HEK293 (cell line): ENCODE measurements at regions not wholly inside any gene's neighbourhood (a gene's known extent, or its start where the extent isn't known, plus 50 kb on each side); places are given as distances from the start of the nearest gene placed in this dataset.
"Not testable (repeated sequence)": the region's sequence is repeated elsewhere in the genome, so short reads cannot be mapped to it uniquely, and the experiment has no call there.

ENCODE experiments used
- CTCF ChIA-PET: fragments of 350-600 bp; formaldehyde crosslinking; extraction: SDS; loops from one replicate; lab custom pipeline; 2021; ENCODE audit warnings: antibody characterized with exemption; lab: Yijun Ruan, JAX
- POLR2A ChIA-PET: fragments of 300-600 bp; formaldehyde crosslinking; extraction: SDS; loops from one replicate; lab custom pipeline; 2020; ENCODE audit warnings: antibody characterized with exemption, inconsistent platforms; lab: Yijun Ruan, JAX
- H3K27ac ChIP-seq: fragments of 200-500 bp; sonication (Bioruptor generic); 2 replicates; pipeline ENCODE4 v1.5.1; 2014; ENCODE audit warnings: low read depth, low read length, control low read depth, inconsistent platforms; ENCODE audit errors: extremely low read depth
- H3K36me3 ChIP-seq, 2 experiments: fragments of 200-500 bp in 1 of 2; sonication (Bioruptor generic) in 1 of 2; 1 replicate in 1 of 2; 2 replicates in 1 of 2; pipeline ENCODE4 v1.5.1; 2014 to 2017; ENCODE audit warnings: inconsistent platforms in 2 of 2, low read length in 2 of 2; ENCODE audit not compliant: control insufficient read depth in 2 of 2, insufficient read depth in 1 of 2
- H3K4me1 ChIP-seq: fragments of 200-500 bp; sonication (Bioruptor generic); 2 replicates; pipeline ENCODE4 v1.5.1; 2014; ENCODE audit warnings: mild to moderate bottlenecking, low read length, inconsistent platforms; ENCODE audit not compliant: control insufficient read depth, insufficient read depth
- H3K4me3 ChIP-seq: 2 replicates; pipeline ENCODE4 v1.5.1; 2011; ENCODE audit warnings: low read depth, mild to moderate bottlenecking, control low read depth, low read length, moderate library complexity
- H3K9me3 ChIP-seq: fragments of 200-500 bp; sonication (Bioruptor generic); 2 replicates; pipeline ENCODE4 v1.5.1; 2014; ENCODE audit warnings: low read depth, low read length, inconsistent platforms; ENCODE audit not compliant: control insufficient read depth, insufficient read depth
- FEZF1 ChIP-seq: fragments of 450-650 bp; formaldehyde crosslinking; IDR thresholded peaks from 2 replicates; pipeline ENCODE4 v1.5.1; 2016; ENCODE audit warnings: missing biosample characterization, missing genetic modification characterization
- ZNF10 ChIP-seq: fragments of 450-650 bp; formaldehyde crosslinking; IDR thresholded peaks from 2 replicates; pipeline ENCODE4 v1.5.1; 2017; ENCODE audit warnings: missing biosample characterization, missing genetic modification characterization
- ZNF433 ChIP-seq: fragments of 450-650 bp; formaldehyde crosslinking; IDR thresholded peaks from 2 replicates; pipeline ENCODE4 v1.5.1; 2016; ENCODE audit warnings: missing biosample characterization, missing genetic modification characterization, low read depth
- ZNF571 ChIP-seq: fragments of 450-650 bp; formaldehyde crosslinking; IDR thresholded peaks from 2 replicates; pipeline ENCODE4 v1.5.0; 2017; ENCODE audit warnings: missing biosample characterization, missing genetic modification characterization
- ZNF677 ChIP-seq: fragments of 450-650 bp; IDR thresholded peaks from 2 replicates; pipeline ENCODE4 v1.5.0; 2018; ENCODE audit warnings: missing biosample characterization, mild to moderate bottlenecking, missing genetic modification characterization, moderate library complexity
- ZNF791 ChIP-seq: fragments of 450-650 bp; formaldehyde crosslinking; IDR thresholded peaks from 2 replicates; pipeline ENCODE4 v1.5.1; 2016; ENCODE audit warnings: missing biosample characterization, missing genetic modification characterization
- TF ChIP-seq, protein P1 (sequence below): fragments of 450-650 bp; formaldehyde crosslinking; IDR thresholded peaks from 2 replicates; pipeline ENCODE4 v1.5.1; 2016; ENCODE audit warnings: missing biosample characterization, missing genetic modification characterization, borderline replicate concordance
- TF ChIP-seq, protein P2 (sequence below): fragments of 450-650 bp; IDR thresholded peaks from 2 replicates; pipeline ENCODE4 v1.5.1; 2018; ENCODE audit warnings: missing biosample characterization, mild to moderate bottlenecking, missing genetic modification characterization
- TF ChIP-seq, protein P3 (sequence below): fragments of 450-650 bp; formaldehyde crosslinking; IDR thresholded peaks from 2 replicates; pipeline ENCODE4 v1.5.1; 2016; ENCODE audit warnings: missing biosample characterization, missing genetic modification characterization, borderline replicate concordance
- TF ChIP-seq, protein P4 (sequence below): fragments of 450-650 bp; formaldehyde crosslinking; IDR thresholded peaks from 2 replicates; pipeline ENCODE4 v1.5.1; 2017; ENCODE audit warnings: missing biosample characterization, missing genetic modification characterization

DNA sequence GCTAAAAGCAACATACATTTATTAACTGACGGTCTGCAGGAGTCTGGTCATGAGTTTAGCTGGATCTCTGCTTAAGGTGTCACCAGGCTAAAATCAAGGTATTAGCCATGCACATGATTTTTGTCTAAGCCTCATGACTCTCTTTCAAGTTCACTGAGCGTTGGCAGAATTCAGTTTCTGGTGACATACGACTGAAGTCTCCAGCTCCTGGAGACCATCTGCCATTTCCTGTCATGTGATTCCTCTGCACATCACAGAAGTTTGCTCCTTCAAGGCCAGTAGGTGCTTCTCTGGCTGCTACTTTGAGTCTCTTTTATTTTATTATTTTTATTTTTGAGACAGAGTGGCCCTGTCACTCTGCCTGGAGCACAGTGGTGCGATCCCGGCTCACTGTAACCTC is 148.4 kb upstream of the EYA4 start (continued):
- TF ChIP-seq, protein P1, sequence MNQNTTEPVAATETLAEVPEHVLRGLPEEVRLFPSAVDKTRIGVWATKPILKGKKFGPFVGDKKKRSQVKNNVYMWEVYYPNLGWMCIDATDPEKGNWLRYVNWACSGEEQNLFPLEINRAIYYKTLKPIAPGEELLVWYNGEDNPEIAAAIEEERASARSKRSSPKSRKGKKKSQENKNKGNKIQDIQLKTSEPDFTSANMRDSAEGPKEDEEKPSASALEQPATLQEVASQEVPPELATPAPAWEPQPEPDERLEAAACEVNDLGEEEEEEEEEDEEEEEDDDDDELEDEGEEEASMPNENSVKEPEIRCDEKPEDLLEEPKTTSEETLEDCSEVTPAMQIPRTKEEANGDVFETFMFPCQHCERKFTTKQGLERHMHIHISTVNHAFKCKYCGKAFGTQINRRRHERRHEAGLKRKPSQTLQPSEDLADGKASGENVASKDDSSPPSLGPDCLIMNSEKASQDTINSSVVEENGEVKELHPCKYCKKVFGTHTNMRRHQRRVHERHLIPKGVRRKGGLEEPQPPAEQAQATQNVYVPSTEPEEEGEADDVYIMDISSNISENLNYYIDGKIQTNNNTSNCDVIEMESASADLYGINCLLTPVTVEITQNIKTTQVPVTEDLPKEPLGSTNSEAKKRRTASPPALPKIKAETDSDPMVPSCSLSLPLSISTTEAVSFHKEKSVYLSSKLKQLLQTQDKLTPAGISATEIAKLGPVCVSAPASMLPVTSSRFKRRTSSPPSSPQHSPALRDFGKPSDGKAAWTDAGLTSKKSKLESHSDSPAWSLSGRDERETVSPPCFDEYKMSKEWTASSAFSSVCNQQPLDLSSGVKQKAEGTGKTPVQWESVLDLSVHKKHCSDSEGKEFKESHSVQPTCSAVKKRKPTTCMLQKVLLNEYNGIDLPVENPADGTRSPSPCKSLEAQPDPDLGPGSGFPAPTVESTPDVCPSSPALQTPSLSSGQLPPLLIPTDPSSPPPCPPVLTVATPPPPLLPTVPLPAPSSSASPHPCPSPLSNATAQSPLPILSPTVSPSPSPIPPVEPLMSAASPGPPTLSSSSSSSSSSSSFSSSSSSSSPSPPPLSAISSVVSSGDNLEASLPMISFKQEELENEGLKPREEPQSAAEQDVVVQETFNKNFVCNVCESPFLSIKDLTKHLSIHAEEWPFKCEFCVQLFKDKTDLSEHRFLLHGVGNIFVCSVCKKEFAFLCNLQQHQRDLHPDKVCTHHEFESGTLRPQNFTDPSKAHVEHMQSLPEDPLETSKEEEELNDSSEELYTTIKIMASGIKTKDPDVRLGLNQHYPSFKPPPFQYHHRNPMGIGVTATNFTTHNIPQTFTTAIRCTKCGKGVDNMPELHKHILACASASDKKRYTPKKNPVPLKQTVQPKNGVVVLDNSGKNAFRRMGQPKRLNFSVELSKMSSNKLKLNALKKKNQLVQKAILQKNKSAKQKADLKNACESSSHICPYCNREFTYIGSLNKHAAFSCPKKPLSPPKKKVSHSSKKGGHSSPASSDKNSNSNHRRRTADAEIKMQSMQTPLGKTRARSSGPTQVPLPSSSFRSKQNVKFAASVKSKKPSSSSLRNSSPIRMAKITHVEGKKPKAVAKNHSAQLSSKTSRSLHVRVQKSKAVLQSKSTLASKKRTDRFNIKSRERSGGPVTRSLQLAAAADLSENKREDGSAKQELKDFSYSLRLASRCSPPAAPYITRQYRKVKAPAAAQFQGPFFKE (tag by site-specific recombination), result no peak
- TF ChIP-seq, protein P2, sequence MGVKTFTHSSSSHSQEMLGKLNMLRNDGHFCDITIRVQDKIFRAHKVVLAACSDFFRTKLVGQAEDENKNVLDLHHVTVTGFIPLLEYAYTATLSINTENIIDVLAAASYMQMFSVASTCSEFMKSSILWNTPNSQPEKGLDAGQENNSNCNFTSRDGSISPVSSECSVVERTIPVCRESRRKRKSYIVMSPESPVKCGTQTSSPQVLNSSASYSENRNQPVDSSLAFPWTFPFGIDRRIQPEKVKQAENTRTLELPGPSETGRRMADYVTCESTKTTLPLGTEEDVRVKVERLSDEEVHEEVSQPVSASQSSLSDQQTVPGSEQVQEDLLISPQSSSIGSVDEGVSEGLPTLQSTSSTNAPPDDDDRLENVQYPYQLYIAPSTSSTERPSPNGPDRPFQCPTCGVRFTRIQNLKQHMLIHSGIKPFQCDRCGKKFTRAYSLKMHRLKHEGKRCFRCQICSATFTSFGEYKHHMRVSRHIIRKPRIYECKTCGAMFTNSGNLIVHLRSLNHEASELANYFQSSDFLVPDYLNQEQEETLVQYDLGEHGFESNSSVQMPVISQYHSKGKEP, result no peak
- TF ChIP-seq ZNF677, result no peak
- TF ChIP-seq, protein P3, sequence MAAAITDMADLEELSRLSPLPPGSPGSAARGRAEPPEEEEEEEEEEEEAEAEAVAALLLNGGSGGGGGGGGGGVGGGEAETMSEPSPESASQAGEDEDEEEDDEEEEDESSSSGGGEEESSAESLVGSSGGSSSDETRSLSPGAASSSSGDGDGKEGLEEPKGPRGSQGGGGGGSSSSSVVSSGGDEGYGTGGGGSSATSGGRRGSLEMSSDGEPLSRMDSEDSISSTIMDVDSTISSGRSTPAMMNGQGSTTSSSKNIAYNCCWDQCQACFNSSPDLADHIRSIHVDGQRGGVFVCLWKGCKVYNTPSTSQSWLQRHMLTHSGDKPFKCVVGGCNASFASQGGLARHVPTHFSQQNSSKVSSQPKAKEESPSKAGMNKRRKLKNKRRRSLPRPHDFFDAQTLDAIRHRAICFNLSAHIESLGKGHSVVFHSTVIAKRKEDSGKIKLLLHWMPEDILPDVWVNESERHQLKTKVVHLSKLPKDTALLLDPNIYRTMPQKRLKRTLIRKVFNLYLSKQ (tag by site-specific recombination), result no peak
- TF ChIP-seq ZNF571 (tag by site-specific recombination), result no peak
- TF ChIP-seq ZNF791 (tag by site-specific recombination), result no peak

DNA sequence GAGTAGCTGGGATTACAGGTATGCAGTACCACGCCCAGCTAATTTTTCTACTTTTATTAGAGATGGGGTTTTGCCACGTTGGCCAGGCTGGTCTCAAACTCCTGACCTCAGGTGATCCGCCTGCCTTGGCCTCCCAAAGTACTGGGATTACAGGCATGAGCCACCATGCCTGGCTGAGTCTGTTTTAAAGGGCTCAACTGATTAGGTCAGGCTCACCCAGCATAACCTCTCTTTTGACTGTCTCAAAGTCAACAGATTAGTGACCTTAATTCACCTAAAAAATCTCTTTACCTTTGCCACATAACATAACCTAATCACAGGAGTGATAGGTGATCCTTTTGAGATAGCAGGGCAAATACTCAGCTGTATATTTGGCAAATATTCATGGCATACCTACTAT is 147.9 kb upstream of the EYA4 start:
- POLR2A ChIA-PET, H3K9me3 ChIP-seq, H3K27ac ChIP-seq, H3K36me3 ChIP-seq: not testable (repeated sequence)
- CTCF ChIA-PET, result interaction anchor here (0.7 to 2.0 kb wide), 2 partner anchors 53 to 847 kb away, joined by 4 to 8 read pairs; no protein-coding TSS in a partner anchor
- TF ChIP-seq ZNF10 (tag by site-specific recombination), result peak; percentile 91
- TF ChIP-seq, all 188 proteins: peak for 1; not testable (repeated sequence) for 187
- H3K4me1 ChIP-seq, H3K4me3 ChIP-seq: not testable (repeated sequence)

DNA sequence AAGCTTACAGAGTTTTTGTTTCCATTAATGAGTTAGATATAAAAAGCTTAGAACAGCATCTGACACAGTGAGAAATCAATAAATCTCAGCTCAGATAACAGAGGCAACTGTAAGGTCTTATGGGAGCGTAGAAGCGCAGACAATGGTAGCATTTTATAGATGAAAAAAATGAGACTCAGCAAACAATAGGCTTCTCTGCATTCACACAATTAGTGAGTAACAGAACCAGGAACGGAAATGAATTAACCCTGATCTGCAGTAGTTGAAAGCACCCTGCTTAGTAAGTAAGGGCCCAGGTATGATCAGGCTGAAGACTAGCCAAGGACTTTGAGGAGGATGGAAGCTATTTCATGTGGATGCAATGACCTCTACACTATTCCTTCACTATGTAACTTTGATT is 147.2 kb upstream of the EYA4 start:
- Histone ChIP-seq H3K9me3 (no peaks in the 10 kb centered on the region), H3K27ac (no peak overlapping the region), H3K36me3 (no peaks in the 10 kb centered on the region), H3K4me1 (no peaks in the 10 kb centered on the region), H3K4me3 (no peak overlapping the region)
- ChIA-PET CTCF (interaction anchor here (0.5 to 2.0 kb wide), 4 partner anchors 53 to 846 kb away, joined by 3 to 8 read pairs (median 4); no protein-coding TSS in a partner anchor), POLR2A (no interaction called here)
- TF ChIP-seq ZNF433 (tag by site-specific recombination), result no peak
- TF ChIP-seq FEZF1 (tag by site-specific recombination), result no peak
- TF ChIP-seq, protein P4, sequence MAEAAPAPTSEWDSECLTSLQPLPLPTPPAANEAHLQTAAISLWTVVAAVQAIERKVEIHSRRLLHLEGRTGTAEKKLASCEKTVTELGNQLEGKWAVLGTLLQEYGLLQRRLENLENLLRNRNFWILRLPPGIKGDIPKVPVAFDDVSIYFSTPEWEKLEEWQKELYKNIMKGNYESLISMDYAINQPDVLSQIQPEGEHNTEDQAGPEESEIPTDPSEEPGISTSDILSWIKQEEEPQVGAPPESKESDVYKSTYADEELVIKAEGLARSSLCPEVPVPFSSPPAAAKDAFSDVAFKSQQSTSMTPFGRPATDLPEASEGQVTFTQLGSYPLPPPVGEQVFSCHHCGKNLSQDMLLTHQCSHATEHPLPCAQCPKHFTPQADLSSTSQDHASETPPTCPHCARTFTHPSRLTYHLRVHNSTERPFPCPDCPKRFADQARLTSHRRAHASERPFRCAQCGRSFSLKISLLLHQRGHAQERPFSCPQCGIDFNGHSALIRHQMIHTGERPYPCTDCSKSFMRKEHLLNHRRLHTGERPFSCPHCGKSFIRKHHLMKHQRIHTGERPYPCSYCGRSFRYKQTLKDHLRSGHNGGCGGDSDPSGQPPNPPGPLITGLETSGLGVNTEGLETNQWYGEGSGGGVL (tag by site-specific recombination), result no peak
- 0 out of 2 replicates have a peak, but pooled peaks have one; percentile 48 for TF ChIP-seq ZNF677
